ENCODE measurements at regions not wholly inside any gene's neighbourhood (a gene's known extent, or its start where the extent isn't known, plus 50 kb on each side); places are given as distances from the start of the nearest gene placed in this dataset.

DNA sequence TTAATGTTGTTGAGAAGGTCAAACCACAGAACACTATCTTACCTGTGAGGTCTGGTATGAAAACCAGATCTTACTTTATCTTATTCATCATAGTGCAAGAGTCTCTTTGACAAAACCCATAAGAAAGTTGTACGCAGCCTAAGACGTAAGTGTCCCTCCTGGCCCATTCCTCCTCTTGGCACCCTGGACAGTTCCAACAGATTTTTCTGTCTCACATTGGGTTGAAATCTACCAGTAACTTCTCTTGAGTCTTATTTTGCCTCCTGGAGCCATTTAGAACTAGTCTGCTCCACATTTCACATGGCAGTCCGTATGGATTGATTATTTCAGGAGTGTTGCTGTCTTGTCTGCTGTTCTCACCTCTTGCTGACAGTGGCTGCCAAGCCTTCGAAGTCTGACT, 498.4 kb downstream of the PDCD6IP start:
- DNase-seq (ENCODE audit: low spot score), result no peak

DNA sequence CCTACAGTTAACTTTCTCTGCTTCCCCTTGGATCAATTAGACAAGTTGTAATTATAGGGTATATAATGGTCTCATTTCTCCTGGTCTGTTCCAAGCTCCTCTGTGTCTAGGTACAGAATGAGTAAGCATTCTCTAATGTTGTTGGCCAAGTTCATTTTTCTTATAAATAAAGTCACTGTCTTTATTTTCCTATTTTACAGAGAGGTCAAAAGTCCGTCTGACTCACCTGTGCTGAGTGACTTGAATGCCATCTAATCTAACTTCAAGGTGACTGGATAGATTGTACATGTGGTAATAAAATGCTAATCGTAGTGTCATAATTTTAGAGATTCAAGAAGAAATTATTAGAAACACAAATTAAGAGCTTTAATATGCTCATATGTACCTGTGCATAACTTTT, 500.2 kb downstream of the PDCD6IP start:
- no peak for DNase-seq (ENCODE audit: low spot score)

DNA sequence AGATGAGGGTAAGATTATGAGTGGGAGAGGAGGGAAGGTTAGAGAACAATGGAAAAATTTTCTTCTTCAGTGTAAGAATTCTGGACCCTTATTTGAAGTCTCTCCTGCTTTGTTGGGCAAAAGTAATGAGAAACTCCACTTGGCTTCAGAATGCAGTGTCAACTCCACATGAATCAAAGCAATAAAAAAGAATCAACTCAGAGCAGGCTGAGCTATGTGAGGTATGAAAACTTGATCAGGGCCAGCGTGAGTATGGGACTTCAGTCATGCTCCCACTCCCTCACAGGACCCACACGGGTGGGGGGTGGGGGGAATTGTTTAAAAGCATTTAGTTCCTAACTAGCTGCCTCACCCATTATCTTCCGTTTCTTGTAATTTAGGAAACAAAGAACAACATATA, 502.2 kb downstream of the PDCD6IP start:
- no peak for DNase-seq (ENCODE audit: low spot score)

DNA sequence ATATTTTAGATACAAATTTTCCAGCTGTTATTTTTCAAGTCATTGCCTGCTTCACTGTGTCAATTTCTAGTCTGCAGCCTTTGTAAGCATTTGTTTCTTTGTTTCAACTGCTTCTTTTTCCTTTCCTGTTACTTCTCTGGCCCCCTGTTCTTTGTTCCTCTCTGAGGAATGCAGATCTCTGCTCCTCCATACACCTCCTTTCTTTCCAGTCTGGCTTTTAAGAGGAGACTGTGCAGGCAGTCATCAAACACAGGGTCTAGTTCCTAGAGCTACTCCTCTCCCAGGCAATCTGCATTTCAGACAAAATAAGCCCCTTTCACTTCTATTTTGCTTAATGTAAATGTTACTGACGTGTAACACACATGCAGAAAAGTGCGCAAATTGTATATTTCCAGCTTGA, 502.9 kb downstream of the PDCD6IP start:
- DNase-seq (ENCODE audit: low spot score), result no peak

DNA sequence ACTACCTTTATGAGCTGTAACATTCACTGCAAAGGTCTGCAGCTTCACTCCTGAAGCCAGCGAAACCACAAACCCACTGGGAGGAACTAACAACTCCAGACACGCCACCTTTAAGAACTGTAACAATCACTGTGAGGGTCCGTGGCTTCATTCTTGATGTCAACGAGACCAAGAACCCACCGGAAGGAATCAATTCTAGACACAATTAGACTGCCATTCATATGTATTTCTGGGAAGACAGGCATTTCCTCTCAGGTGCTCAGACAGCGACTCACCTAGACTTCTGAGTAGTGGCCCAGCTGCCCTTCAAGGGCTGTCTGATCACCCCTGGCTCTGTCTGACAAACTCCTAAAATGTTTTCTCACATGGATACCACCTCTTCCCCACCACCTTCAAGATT, 506.8 kb downstream of the PDCD6IP start:
- DNase-seq (ENCODE audit: low spot score), result no peak

DNA sequence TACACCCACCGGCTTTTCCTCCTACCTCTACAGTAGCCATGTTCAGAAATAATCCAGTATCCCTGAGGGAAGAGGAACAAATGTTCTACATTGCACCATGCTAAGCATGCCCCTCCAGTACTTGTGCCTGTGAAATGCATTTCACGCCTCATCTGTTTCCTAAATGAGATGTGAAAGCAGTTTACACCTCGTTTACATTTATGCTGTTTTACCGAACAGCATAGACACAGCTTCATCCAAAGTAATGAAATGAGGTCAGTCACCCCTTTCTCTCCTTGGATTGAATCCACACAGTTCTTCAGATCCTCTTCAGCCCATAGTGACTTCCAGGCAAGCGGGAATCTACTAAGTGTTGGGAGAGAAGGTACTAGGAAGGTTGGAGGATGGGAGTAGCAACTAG, 514.3 kb downstream of the PDCD6IP start:
- no peak for DNase-seq (ENCODE audit: low spot score)

DNA sequence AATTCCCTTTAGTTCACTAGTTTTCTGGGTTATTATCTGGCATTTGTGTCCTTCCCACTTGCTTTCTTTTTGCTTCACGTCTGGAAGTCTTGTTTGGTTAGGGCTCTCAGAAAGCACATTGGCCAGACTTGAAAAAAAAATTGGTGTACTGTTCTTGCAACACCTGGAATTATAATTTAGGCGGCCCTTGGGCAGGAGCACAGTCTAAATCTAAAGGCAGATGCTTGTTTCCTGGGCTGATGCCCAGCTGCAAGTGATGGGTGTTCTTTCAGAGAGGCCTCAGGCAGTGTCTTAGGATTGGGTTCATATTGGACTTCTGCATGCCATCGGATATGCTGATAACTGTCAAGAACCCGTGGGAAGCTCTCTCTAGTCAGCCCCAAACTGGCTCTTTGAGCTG, 521.5 kb downstream of the PDCD6IP start:
- no peak for DNase-seq (ENCODE audit: low spot score)

DNA sequence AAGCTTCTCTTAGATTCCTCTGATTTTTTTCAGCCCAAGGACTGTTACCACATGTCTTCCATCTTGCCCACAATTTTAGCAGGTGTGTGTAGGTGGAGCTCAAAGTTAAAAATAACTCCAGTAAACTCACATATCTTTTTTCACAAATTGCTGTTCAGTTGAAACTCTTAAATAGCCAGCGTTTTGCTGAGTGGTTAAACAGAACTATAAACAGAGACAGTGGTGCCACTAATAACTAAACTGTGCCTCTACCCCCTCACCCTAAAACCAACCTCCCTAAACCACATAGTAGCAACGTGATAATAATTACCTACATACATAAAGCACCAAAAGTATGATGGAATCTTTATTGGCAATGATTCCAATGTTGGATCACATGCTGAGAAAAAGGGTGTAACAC, 525.1 kb downstream of the PDCD6IP start:
- no peak for DNase-seq (ENCODE audit: low spot score)

DNA sequence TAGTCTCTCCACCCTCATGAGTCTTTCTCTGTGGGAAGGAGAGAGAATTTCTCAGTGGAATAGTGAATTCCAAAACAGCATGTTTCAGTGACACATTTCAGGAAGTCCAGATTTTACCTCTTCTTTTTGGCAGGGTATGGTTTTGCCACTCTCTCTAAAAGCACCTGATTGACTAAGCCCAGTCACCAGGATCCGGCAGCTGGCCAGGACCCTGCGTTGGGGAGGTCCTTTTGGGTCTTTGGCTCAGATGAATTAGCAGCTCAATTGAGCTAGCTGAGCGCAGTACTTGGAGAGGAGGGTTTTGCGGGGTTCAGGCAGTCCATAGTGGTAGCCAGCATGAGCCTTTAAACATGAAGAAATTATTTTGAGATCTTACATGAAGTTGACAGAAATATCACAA, 548.2 kb downstream of the PDCD6IP start:
- no peak for DNase-seq (ENCODE audit: low spot score)

DNA sequence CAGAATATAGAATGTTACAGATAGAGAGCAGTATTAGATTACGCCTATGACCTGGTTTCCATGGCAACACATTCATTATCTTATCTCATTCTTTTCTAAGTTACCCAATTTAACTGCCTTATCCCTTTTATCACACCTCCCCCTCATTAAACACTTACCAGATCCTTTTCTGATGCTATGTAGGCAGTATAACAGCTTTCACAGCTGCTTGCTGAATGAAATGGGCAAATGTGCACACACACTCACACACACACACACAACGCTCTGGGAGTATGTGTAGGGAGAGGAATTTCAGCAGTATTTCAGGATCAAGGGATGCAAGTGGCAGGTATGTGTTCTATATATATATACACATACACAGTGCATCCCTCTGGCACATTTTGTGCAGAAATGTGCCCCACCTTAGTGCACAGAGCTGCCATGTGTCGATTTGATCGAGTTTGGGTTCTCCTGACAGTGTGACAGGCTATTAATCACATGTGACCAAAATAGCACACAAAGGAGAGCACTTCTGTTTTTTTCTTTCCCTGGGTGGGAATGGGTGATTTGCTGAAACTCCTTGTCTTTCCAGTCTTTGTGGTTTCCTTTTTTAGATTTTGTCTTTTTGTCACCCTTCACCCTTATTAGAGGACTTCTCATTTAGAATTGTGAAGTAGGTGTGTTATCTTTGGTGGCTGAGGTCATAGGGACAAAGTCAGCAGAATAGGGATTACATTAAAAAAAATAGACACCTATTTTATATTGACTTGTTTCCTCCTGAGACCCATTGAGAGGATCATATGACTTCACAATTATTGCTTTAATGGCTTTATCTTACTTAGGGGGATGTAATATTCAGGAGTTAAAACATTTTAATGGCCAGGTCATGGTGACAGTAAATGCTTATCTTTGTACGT, 553.7 kb downstream of the PDCD6IP start:
- DNase-seq (ENCODE audit: low spot score), result no peak

DNA sequence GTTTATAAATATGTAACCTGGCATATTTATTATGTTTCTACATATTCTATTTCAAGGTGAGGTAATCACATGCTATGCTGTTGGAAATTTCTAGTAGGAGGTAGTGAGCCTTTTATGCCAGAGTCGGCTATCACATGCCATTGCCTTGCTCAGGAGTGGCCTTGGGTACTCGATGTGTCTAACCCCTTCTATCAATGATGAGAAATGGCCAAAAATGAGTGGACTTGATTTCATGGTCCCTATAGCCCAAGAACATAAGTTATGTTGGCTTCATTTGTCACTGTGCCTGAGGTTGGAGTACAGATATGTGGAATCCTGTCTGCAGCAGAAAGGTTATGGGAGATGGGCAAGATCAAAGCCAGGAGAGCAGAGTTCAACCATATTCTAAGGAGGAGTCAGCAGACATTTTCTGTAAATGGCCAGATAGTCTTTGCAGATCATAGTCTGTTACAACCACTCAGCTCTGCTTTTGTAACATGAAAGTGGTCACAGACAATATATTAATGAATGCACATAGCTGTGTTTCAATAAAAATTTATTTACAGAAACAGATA, 554.4 kb downstream of the PDCD6IP start:
- no peak for DNase-seq (ENCODE audit: low spot score)

DNA sequence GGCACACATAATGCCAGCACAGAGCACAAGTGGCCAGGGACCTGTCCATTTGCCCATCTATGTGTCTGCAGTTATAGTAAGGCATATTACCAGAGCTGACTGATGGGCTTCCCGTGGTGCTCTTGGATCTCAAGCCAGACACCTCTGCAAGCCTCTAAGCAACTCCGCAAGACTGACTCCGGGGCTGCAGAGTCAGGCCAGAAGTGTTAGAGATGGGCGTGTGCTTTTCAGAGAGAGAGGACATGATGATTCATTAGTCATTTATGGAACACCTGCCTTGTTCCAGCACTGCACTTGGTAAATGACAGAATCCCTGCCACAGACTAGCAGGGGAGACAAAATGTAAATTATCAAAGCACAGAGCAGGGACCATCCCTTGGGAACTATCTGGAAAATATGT, 559.0 kb downstream of the PDCD6IP start:
- DNase-seq (ENCODE audit: low spot score), result no peak

DNA sequence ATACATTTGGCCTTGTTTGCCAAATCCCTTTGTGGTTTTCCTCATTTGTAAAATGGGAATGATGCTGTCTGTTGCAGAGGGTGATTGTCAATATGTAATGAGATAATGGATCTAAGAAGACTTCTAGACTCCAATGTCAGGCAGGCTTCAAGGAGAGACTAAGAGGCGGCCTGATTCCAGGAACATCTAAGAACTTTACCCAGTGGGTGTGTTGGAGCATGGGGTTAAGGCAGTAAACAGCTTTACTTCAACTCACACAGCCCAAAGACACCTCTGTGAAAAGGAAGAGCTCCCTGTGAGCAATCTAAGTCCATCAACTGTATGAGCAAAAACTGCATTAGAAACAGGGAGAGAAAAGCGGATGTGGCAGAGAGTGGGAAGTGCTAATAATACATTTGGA, 560.6 kb downstream of the PDCD6IP start:
- no peak for DNase-seq (ENCODE audit: low spot score)

DNA sequence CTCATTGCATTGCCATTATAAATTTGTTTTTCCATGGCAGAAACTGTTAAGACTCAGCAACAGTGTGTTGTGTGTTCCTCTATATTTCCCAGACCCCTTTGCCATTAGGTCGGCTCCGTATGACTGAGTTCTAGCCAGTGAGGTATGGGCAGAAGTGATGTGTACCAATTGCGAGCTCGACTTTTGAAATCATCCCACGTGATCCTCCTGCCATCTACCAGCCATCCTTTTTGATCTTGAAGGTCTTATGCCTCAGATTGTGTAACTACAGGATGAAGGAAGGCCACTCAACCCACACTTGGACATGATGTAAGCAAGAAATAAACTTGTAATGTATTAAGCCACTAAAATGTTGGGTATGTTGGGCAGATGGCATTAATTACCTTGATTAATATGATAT, 562.3 kb downstream of the PDCD6IP start:
- DNase-seq (ENCODE audit: low spot score), result no peak

DNA sequence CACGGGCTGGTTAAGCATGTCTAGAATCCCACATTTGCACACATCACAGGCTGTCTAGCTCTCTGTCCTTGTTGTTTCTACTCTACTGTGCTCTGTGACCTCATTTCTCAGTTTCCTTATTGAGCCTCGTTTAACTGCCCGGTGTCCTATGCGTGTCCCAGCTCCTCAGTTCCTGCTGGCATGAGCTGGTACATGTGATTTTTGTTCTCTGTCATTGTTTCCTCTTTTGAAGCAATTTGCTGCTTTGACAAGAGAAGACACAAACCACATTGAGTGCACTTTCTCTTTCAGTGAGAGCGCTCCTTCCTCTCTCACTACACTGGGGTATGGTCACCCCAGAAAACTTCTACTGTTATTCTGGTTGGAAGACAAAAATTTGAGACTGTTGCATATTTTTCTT, 563.5 kb downstream of the PDCD6IP start:
- no peak for DNase-seq (ENCODE audit: low spot score)

DNA sequence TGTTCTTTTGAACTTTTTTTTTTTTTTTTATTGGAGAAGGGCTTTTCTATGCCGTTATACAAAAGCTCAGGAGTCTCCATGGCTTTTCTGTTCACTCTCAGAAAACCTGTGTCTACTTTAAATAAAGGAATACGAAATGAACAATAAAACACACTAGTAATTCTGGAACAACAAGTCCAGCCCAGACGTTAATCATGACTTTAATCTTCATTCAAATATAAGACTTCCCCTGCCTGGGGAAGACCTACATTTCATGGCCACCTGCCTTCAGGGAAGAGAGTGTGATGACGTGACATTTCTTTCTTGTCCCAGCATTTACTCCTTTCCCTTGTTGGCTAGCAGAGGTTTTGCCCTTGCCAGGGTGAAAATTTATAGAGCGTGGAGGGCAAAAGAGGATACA, 564.5 kb downstream of the PDCD6IP start:
- no peak for DNase-seq (ENCODE audit: low spot score)

DNA sequence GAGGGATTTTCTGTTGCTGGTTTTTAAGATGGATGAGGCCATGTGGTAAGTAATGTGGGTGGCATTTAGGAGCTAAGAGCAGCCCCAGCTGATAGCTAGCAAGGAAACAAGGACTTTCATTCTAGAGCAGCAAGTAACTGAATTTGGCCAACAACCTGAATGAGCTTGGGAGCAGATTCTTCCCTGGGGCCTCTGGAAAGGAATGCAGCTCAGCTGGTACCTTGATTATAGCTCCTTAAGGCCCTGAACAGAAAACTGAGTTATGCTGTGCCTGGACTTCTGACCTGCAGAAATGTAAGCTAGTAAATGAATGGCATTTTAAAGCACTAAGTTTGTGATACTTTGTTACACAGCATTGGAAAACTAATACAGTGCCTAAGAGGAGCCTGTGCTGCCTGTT, 565.5 kb downstream of the PDCD6IP start:
- DNase-seq (ENCODE audit: low spot score), result no peak

DNA sequence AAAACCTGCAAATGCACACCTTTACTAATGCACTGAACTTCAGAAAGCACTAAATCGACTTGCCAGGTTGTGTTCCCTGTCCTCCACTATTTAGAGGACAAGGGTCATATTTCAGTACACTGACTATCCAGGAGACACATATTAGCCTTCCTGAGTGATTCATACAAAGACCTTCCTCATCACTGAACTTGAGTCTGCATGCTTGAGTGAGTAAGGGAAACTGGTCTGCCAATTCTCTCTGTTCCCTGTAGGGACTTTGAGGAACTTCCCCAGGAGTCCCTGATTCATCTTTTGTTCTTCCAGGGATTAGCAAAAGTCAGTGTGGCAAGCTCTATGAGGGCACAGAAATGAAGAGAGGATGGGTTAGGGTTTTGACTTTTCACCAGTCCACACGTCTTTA, 565.9 kb downstream of the PDCD6IP start:
- DNase-seq (ENCODE audit: low spot score), result no peak

DNA sequence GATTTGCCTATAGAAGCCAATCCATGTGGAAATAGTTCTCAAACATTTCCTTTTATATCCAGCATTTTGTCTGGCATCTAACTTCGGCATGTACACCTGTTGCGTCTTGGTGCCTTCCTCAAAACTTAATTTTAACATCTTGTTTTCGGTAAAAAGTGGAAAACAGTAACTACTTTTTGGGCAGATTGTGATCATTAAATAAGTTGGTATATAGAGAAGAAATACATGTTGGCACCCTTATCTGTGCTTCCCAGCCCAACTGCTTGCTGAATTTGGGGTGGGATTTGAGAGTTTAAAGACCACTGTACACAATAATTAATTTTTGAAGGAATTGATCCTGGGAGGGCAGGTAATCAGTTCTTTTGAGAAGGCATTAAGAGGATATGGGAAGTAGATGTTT, 566.8 kb downstream of the PDCD6IP start:
- DNase-seq (ENCODE audit: low spot score), result no peak

DNA sequence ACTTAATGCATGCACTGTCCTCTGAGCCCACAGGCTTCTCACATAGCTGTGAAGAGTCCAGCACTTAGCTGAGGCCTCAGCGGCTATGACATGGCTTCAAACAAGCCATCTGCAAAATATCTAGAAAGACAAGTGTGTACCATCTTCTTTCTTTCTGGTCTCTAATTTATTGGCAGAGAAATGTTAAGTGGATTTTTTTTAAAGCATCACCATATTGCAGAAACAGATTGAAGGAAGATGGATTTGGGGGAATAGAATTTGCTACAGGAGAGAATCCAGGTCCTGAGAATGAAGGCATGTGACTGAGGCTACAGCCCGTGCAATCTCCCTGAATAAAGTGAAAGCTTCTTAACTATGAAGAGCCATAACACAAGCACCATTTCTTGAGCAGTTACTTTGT, 567.3 kb downstream of the PDCD6IP start:
- no peak for DNase-seq (ENCODE audit: low spot score)

DNA sequence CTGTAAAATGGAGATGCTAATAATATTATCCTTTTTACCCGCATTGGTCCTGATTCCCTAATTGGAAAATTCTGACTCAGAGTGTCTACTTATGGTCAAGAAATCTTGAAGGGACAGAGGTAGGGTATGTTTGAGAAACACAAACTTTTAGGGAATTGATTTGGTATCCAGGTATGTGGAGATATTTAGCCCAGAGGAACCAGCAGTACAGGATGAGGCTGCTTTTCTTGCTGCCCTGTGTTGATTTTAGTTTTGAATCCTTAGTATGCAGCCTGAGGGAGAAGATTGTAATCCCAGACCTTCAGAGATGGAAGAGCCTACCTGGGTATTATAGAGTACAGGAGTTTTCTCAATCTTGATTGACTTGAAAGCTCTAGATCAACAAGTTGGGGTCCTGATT, 569.1 kb downstream of the PDCD6IP start:
- no peak for DNase-seq (ENCODE audit: low spot score)

DNA sequence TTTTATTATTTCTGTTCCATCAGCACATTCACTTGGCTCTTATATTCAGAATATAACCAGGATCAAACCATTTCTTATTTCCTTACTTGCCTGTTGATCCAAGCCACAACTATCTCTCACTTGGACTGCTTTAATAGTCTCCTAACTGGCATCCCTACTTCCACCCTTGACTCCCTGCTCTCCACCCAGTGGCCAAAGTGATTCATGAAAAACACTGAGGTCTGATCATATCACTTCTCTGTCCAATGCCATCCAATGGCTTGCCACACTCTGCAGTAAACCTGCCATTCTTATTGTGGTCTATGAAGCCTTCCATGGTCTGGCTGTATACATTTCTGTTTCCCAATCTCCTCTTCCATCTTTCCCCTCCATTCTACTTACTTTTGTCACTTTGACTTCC, 576.1 kb downstream of the PDCD6IP start:
- DNase-seq (ENCODE audit: low spot score), result no peak

DNA sequence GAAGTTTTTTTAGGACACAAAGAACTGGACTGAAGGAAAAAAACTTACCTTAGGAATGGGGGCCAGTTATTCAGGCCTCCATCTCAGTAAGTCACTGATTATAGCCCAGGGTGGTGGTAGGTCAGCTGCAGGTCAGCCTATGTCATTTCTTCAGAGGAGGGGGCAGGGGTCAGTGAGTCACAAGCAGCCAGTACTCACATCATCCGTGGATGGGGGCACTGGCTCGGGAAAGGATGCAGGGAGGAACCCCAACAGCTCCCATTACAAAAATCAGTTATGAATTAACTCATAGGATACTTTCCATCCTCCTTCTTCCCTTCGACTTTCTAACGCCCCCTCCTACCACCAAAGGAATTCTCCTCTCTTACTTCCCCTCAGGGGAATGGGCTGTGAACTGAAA, 578.3 kb downstream of the PDCD6IP start:
- no peak for DNase-seq (ENCODE audit: low spot score)

DNA sequence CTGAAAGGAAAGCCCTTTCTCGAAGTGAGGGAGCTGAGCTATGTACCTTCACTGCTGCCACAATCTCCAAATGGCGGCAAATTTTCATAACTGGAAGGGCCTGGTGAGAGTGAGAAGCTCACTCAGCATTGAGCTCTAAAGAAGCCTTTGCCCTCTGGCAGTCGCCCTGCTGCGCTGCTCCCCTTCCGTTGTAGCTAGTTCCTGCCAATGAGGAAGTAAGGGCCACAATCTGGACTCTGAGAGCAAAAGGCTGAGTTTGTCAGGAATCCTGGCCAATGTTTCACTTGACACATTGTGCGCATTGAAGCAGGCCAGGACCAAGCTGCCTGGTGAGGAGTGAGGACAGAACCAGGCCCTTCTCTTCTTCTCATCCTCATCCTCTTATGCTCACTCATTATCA, 579.5 kb downstream of the PDCD6IP start:
- no peak for DNase-seq (ENCODE audit: low spot score)

Data from hepatic stellate cell (primary cell).